ENCODE measurements at regions not wholly inside any gene's neighbourhood (a gene's known extent, or its start where the extent isn't known, plus 50 kb on each side); places are given as distances from the start of the nearest gene placed in this dataset.
"Not testable (repeated sequence)": the region's sequence is repeated elsewhere in the genome, so short reads cannot be mapped to it uniquely, and the experiment has no call there.

GRCh38 chr1:120973836-120974235 is 84.3 kb downstream of the PPIAL4A start:
- not testable (repeated sequence) for H3K4me1 ChIP-seq (ENCODE audit: control insufficient read depth, insufficient read depth, low read length, poor library complexity, severe bottlenecking); H3K27ac ChIP-seq (ENCODE audit: insufficient read depth, low read length, poor library complexity, severe bottlenecking); H3K4me3 Mint-ChIP-seq; H3K4me1 Mint-ChIP-seq; ATAC-seq (ENCODE audit: low read depth in 2 of 2); H3K36me3 Mint-ChIP-seq; DNase-seq; H3K9me3 Mint-ChIP-seq; H3K27ac Mint-ChIP-seq; H3K36me3 ChIP-seq (ENCODE audit: control insufficient read depth, insufficient read depth, low read length); H3K27me3 ChIP-seq (ENCODE audit: control insufficient read depth, insufficient read depth, low read length); H3K27me3 Mint-ChIP-seq; H3K9me3 ChIP-seq (ENCODE audit: control insufficient read depth in 2 of 2, low read length in 2 of 2); H3K4me3 ChIP-seq (ENCODE audit: low read depth, low read length)

- DNase-seq; H3K36me3 ChIP-seq (ENCODE audit: control insufficient read depth, insufficient read depth, low read length); H3K4me3 Mint-ChIP-seq; H3K9me3 ChIP-seq (ENCODE audit: control insufficient read depth in 2 of 2, low read length in 2 of 2); H3K4me1 ChIP-seq (ENCODE audit: control insufficient read depth, insufficient read depth, low read length, poor library complexity, severe bottlenecking); H3K27ac Mint-ChIP-seq; H3K4me1 Mint-ChIP-seq; H3K27me3 Mint-ChIP-seq; H3K4me3 ChIP-seq (ENCODE audit: low read depth, low read length); H3K27ac ChIP-seq (ENCODE audit: insufficient read depth, low read length, poor library complexity, severe bottlenecking); H3K36me3 Mint-ChIP-seq; H3K9me3 Mint-ChIP-seq; ATAC-seq (ENCODE audit: low read depth in 2 of 2); H3K27me3 ChIP-seq (ENCODE audit: control insufficient read depth, insufficient read depth, low read length): not testable (repeated sequence)
These were observed 87.7 kb downstream of the PPIAL4A start for GRCh38 chr1:120977279-120977678.

GRCh38 chr1:120981489-120982094 is 92.0 kb downstream of the PPIAL4A start:
- H3K27me3 Mint-ChIP-seq; H3K4me3 Mint-ChIP-seq; H3K4me3 ChIP-seq (ENCODE audit: low read depth, low read length); ATAC-seq (ENCODE audit: low read depth in 2 of 2); H3K27ac ChIP-seq (ENCODE audit: insufficient read depth, low read length, poor library complexity, severe bottlenecking); H3K9me3 ChIP-seq (ENCODE audit: control insufficient read depth in 2 of 2, low read length in 2 of 2); H3K4me1 ChIP-seq (ENCODE audit: control insufficient read depth, insufficient read depth, low read length, poor library complexity, severe bottlenecking); H3K36me3 ChIP-seq (ENCODE audit: control insufficient read depth, insufficient read depth, low read length); H3K9me3 Mint-ChIP-seq; DNase-seq; H3K4me1 Mint-ChIP-seq; H3K27me3 ChIP-seq (ENCODE audit: control insufficient read depth, insufficient read depth, low read length); H3K36me3 Mint-ChIP-seq: not testable (repeated sequence)
- H3K27ac Mint-ChIP-seq = peak overlapping the region in 1 of 3 donors; percentile 62

- not testable (repeated sequence) for H3K27me3 ChIP-seq (ENCODE audit: control insufficient read depth, insufficient read depth, low read length); H3K36me3 ChIP-seq (ENCODE audit: control insufficient read depth, insufficient read depth, low read length); DNase-seq; H3K4me1 ChIP-seq (ENCODE audit: control insufficient read depth, insufficient read depth, low read length, poor library complexity, severe bottlenecking); H3K27me3 Mint-ChIP-seq; ATAC-seq (ENCODE audit: low read depth in 2 of 2); H3K9me3 Mint-ChIP-seq; H3K27ac Mint-ChIP-seq; H3K36me3 Mint-ChIP-seq; H3K4me1 Mint-ChIP-seq; H3K4me3 Mint-ChIP-seq; H3K9me3 ChIP-seq (ENCODE audit: control insufficient read depth in 2 of 2, low read length in 2 of 2); H3K27ac ChIP-seq (ENCODE audit: insufficient read depth, low read length, poor library complexity, severe bottlenecking); H3K4me3 ChIP-seq (ENCODE audit: low read depth, low read length)
These were observed 105.0 kb downstream of the PPIAL4A start for GRCh38 chr1:120994614-120995013.

- not testable (repeated sequence) for H3K27ac Mint-ChIP-seq; H3K36me3 ChIP-seq (ENCODE audit: control insufficient read depth, insufficient read depth, low read length); H3K9me3 Mint-ChIP-seq; H3K4me3 Mint-ChIP-seq; H3K4me1 Mint-ChIP-seq; H3K27ac ChIP-seq (ENCODE audit: insufficient read depth, low read length, poor library complexity, severe bottlenecking); H3K4me3 ChIP-seq (ENCODE audit: low read depth, low read length); H3K27me3 Mint-ChIP-seq; H3K4me1 ChIP-seq (ENCODE audit: control insufficient read depth, insufficient read depth, low read length, poor library complexity, severe bottlenecking); H3K9me3 ChIP-seq (ENCODE audit: control insufficient read depth in 2 of 2, low read length in 2 of 2); H3K36me3 Mint-ChIP-seq; H3K27me3 ChIP-seq (ENCODE audit: control insufficient read depth, insufficient read depth, low read length)
- peak; percentile 77 to 92 for ATAC-seq (ENCODE audit: low read depth in 2 of 2)
- DNase-seq = peak in 1 of 3 donors; percentile 22
These were observed 105.5 kb downstream of the PPIAL4A start for GRCh38 chr1:120995025-120995424.

GRCh38 chr1:121001090-121001726 is 111.6 kb downstream of the PPIAL4A start:
- H3K4me3 Mint-ChIP-seq = not testable (repeated sequence)

GRCh38 chr1:121003230-121003629 is 113.7 kb downstream of the PPIAL4A start:
- not testable (repeated sequence) for ATAC-seq (ENCODE audit: low read depth in 2 of 2); H3K27ac Mint-ChIP-seq

More at GRCh38 chr1:121001090-121001726, 111.6 kb downstream of the PPIAL4A start:
- not testable (repeated sequence) for H3K9me3 Mint-ChIP-seq; H3K27ac ChIP-seq (ENCODE audit: insufficient read depth, low read length, poor library complexity, severe bottlenecking); H3K36me3 Mint-ChIP-seq; H3K4me1 ChIP-seq (ENCODE audit: control insufficient read depth, insufficient read depth, low read length, poor library complexity, severe bottlenecking); H3K4me1 Mint-ChIP-seq; H3K4me3 ChIP-seq (ENCODE audit: low read depth, low read length); H3K9me3 ChIP-seq (ENCODE audit: control insufficient read depth in 2 of 2, low read length in 2 of 2); DNase-seq; ATAC-seq (ENCODE audit: low read depth in 2 of 2); H3K36me3 ChIP-seq (ENCODE audit: control insufficient read depth, insufficient read depth, low read length); H3K27me3 Mint-ChIP-seq; H3K27ac Mint-ChIP-seq; H3K27me3 ChIP-seq (ENCODE audit: control insufficient read depth, insufficient read depth, low read length)

GRCh38 chr1:121006826-121007225 is 117.3 kb downstream of the PPIAL4A start:
- not testable (repeated sequence) for H3K4me1 ChIP-seq (ENCODE audit: control insufficient read depth, insufficient read depth, low read length, poor library complexity, severe bottlenecking); H3K27me3 ChIP-seq (ENCODE audit: control insufficient read depth, insufficient read depth, low read length); ATAC-seq (ENCODE audit: low read depth in 2 of 2); H3K27ac Mint-ChIP-seq; H3K4me3 ChIP-seq (ENCODE audit: low read depth, low read length); H3K36me3 ChIP-seq (ENCODE audit: control insufficient read depth, insufficient read depth, low read length); H3K36me3 Mint-ChIP-seq; H3K27ac ChIP-seq (ENCODE audit: insufficient read depth, low read length, poor library complexity, severe bottlenecking); H3K9me3 Mint-ChIP-seq; H3K9me3 ChIP-seq (ENCODE audit: control insufficient read depth in 2 of 2, low read length in 2 of 2); DNase-seq
- peak overlapping the region in 1 of 4 donors; percentile 54 for H3K4me3 Mint-ChIP-seq
- peaks cover 22% of the 10 kb centered on the region for H3K27me3 Mint-ChIP-seq
- peaks cover 0 to 16% (median 1%) of the 10 kb centered on the region in 4 donors for H3K4me1 Mint-ChIP-seq

More at GRCh38 chr1:121003230-121003629, 113.7 kb downstream of the PPIAL4A start:
- H3K36me3 Mint-ChIP-seq; H3K36me3 ChIP-seq (ENCODE audit: control insufficient read depth, insufficient read depth, low read length); H3K4me3 ChIP-seq (ENCODE audit: low read depth, low read length); H3K4me1 ChIP-seq (ENCODE audit: control insufficient read depth, insufficient read depth, low read length, poor library complexity, severe bottlenecking); H3K4me3 Mint-ChIP-seq; H3K9me3 Mint-ChIP-seq; H3K27me3 ChIP-seq (ENCODE audit: control insufficient read depth, insufficient read depth, low read length); H3K9me3 ChIP-seq (ENCODE audit: control insufficient read depth in 2 of 2, low read length in 2 of 2); H3K27ac ChIP-seq (ENCODE audit: insufficient read depth, low read length, poor library complexity, severe bottlenecking); DNase-seq; H3K4me1 Mint-ChIP-seq: not testable (repeated sequence)
- H3K27me3 Mint-ChIP-seq = peaks cover 13% of the 10 kb centered on the region
